Kidney epithelial cell (primary cell): ENCODE measurements at regions not wholly inside any gene's neighbourhood (a gene's known extent, or its start where the extent isn't known, plus 50 kb on each side); places are given as distances from the start of the nearest gene placed in this dataset.

Source experiments
- DNase-seq: peaks from one replicate; pipeline ENCODE4 v3.0.0-alpha.2; 2010; ENCODE audit warnings: low read depth
- H3K27me3 ChIP-seq: 2 replicates; pipeline ENCODE4 v1.6.0; 2011; ENCODE audit warnings: low read length; ENCODE audit not compliant: control insufficient read depth, insufficient read depth
- H3K36me3 ChIP-seq: 2 replicates; pipeline ENCODE4 v1.5.1; 2011; ENCODE audit warnings: low read length; ENCODE audit not compliant: control insufficient read depth, insufficient read depth
- H3K4me3 ChIP-seq: 2 replicates; pipeline ENCODE4 v1.5.1; 2011; ENCODE audit warnings: low read depth, mild to moderate bottlenecking, control low read depth, low read length
- TF ChIP-seq, protein P1 (sequence below): IDR thresholded peaks from 2 replicates; pipeline ENCODE4 v1.5.1; 2011; ENCODE audit warnings: mild to moderate bottlenecking, moderate library complexity, low read length, control low read depth, inconsistent platforms; ENCODE audit not compliant: insufficient read depth, poor library complexity, severe bottlenecking

DNA sequence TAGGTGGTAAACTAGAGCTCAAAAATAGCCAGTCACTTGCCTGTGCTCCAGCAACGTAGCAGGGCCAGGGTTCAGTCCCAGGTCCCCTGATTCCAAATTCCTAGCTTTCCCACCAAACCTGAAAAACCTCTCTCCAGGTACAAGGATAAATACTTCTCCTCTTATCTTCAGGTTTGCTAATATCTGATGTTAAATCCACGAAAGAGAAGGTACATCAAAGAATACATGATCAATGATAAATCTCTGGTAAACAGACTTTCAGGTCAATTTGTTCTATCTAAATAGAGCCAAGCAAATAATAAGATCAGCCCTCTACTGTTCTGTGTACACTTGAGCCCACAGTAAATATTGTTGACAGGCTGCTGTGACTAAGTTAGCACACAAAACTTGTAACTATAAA is 52.1 kb upstream of the AKT3 start:
- no peak overlapping the region for H3K4me3 ChIP-seq
- TF ChIP-seq, protein P1, sequence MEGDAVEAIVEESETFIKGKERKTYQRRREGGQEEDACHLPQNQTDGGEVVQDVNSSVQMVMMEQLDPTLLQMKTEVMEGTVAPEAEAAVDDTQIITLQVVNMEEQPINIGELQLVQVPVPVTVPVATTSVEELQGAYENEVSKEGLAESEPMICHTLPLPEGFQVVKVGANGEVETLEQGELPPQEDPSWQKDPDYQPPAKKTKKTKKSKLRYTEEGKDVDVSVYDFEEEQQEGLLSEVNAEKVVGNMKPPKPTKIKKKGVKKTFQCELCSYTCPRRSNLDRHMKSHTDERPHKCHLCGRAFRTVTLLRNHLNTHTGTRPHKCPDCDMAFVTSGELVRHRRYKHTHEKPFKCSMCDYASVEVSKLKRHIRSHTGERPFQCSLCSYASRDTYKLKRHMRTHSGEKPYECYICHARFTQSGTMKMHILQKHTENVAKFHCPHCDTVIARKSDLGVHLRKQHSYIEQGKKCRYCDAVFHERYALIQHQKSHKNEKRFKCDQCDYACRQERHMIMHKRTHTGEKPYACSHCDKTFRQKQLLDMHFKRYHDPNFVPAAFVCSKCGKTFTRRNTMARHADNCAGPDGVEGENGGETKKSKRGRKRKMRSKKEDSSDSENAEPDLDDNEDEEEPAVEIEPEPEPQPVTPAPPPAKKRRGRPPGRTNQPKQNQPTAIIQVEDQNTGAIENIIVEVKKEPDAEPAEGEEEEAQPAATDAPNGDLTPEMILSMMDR, result no peak
- H3K36me3 ChIP-seq, result no peaks in the 10 kb centered on the region
- no peak for DNase-seq
- H3K27me3 ChIP-seq, result no peaks in the 10 kb centered on the region
